NCI-H187 treated with DMSO at 0.1 percent for 48 hours (cell line): ENCODE measurements at regions not wholly inside any gene's neighbourhood (a gene's known extent, or its start where the extent isn't known, plus 50 kb on each side); places are given as distances from the start of the nearest gene placed in this dataset.
"Not testable (repeated sequence)": the region's sequence is repeated elsewhere in the genome, so short reads cannot be mapped to it uniquely, and the experiment has no call there.

Experiments used
- DNase-seq: peaks from one replicate; lab custom pipeline; 2025; lab: John Stamatoyannopoulos, UW

DNA sequence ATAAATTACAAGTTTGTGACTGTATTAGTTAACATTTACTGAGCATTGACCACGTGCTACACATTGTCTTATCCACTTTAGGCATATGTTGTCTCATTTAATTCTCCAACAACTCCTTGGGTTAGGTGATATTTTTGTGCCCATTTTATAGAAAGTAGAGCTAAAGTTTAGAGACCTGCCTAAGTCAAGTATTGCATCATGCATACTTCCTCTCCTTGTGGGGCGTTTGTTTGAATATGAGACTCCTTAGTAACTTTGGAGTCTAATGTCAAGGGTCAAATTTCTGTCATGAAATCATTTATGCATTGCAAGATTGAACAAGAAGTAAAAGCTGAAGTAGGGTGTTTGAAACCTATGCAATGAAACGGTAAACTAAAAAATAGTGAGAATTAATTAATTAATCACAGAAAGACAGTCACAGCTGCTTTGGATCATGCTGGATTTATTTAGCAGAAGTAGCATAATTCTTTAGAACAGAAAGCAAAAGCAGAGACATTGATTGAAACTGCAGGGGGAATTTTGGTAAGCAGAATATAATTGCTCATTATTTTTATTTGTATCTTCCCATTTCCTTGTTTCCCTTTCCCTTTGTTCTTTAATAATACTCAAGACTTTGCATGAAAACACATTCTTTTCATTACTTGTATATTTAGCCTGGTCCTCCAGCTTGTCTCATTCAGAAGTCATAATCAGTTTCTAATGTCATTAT, 1374.4 kb upstream of the GJE1 start:
- no peak for DNase-seq

DNA sequence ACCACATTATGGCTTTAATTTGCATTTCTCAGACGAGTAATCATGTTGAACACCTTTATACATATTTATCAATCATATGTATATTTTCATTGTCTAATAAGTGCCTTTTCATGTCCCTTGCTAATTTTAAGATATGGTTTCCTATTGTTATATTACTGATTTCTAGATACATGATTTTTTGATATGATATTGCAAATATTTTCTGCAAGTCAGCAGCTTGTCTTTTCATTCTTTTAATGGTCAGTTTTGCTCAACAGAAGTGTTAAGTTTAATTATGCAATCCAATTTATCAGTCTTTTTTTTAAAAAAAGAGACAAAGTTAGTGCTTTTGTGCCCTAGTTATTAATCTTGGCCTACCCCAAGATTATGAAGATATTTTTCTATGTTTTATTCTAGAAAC, 1377.8 kb upstream of the CITED2 start:
- DNase-seq: no peak

DNA sequence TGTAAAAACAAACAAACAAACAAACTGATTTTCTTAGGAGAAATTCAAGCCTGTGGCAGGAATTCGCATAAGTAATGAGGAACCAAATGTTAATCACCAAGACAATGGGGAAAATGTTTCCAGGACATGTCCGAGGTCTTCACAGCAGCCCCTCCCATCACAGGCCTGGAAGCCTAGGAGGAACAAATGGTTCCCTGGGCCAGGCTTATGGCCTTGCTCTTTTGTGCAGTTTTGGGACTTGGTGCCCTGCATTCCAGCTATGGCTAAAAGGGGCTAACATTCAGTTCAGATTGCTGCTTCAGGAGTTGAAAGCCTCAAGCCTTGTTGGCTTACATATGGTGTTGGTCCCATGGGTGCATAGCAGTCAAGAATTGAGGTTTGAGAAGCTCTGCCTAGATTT, 1372.7 kb upstream of the CITED2 start:
- DNase-seq: no peak

DNA sequence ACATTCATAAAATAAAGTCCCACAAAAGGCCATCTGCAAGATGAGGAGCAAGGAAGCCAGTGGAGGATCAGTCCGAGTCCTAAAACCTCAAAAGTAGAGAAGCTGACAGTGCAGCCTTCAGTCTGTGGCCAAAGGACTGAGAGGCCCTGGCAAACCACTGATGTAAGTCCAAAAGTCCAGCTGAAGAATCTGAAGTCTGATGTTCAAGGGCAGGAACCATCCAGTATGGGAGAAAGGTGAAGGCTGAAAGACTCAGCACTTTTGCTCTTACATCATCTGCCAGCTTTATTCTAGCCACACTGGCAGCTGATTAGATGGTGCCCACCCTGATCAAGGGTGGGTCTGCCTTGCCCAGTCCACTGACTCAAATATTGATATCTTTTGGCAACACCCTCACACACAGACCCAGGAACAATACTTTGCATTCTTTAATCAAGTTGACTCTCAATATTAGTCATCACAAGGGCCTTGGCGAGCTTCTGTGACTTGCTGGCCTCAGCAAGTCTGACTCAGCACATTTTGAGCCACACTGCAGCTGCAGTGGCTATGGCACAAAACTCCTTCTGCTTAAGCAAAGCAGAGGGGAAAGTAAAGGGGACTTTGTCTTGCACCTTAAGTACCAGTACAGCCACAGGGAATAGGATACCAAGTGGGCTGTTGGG, 1370.3 kb upstream of the CITED2 start:
- DNase-seq: no peak

DNA sequence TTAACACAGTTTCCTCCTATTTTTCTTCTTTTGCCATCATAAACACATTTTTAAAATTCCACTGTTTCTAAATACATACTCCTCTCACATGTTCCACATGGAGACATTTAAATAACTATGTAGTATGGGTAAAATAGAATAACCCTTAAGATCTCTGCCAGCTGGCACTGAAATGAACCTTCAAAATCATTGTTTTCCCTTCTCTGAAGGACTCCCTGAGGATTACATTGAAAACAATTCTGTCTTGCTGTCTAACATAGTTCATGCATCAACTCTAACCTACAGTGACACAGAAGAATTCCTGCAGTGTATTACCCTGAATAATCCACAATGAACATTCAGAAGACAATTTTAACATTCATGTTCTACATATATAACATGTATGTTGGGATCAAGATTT, 1361.8 kb upstream of the CITED2 start:
- DNase-seq: no peak

DNA sequence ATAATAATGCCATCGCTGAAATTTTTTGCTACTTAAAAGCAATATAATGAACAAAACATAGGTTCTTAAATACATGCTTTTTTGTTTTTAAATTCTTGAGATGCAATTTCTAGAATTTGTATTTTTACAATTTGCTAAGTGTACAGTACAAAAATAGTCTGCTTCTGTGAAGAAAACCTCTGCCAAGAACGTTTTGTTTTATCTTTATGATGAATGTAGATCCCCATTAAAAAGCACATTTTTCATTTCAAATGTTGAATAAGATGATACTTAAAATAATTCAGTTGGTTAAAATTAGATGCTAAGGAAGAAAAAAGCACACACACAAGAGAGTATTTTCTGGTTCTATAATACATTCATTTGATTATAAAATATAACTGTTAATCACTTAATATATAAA, 1358.5 kb upstream of the CITED2 start:
- no peak for DNase-seq

DNA sequence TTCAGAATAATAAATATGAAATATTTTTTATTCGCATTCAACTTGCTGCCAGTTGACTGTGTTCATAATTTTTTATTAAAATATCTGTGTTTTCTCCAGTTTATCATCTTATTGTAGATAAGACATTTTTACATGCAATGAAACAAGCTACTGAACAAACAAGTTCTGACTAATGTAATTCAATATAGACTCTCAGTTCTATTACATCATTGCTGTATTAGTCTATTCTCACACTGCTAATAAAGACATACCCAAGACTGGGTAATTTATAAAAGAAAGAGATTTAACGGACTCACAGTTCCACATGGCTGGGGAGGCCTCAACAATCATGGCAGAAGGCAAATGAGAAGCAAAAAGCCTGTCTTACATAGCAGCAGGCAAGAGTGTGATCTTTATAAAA, 1357.7 kb upstream of the CITED2 start:
- no peak for DNase-seq

GRCh38 chr6:140731741-140732140, 1357.3 kb upstream of the CITED2 start:
- no peak for DNase-seq

DNA sequence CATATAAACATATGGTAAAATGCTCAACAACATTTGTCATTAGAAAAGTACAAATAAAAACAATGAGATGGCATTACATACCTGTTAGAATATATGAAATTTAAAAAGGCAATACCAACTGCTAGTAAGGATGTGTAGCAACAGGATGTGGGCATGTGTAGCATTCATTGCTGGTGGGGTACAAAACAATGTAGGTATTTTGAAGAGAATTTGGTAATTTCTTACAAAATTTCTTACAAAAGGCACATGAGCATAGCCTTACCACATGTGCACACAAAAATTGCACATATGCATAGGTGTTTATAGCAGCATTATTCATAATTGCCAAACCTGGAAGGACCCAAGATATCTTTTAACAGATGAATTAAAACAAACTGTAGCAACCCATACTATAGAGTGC, 1355.1 kb upstream of the CITED2 start:
- DNase-seq: no peak

DNA sequence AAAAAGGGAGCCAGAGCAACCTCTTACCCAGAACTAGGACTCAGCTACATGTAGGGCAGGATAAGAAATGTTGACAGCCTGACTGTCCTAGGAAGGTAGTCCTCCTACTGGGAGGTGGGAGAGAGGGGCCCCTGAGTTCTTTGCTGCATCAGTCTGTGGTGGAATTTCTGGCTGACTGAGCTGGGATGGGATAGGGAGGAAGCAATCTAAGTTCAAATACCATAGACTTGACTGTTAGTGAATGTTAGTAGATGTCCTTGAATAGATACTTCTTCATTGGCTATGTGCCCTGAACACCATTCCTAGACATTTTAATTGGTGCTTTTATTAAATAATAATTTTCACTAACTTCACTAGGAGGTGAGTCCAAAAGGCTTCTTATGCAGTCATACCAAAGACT, 1343.6 kb upstream of the CITED2 start:
- DNase-seq: no peak

- no peak for DNase-seq
Measured at GRCh38 chr6:140713495-140713894, 1339.0 kb upstream of the CITED2 start.

DNA sequence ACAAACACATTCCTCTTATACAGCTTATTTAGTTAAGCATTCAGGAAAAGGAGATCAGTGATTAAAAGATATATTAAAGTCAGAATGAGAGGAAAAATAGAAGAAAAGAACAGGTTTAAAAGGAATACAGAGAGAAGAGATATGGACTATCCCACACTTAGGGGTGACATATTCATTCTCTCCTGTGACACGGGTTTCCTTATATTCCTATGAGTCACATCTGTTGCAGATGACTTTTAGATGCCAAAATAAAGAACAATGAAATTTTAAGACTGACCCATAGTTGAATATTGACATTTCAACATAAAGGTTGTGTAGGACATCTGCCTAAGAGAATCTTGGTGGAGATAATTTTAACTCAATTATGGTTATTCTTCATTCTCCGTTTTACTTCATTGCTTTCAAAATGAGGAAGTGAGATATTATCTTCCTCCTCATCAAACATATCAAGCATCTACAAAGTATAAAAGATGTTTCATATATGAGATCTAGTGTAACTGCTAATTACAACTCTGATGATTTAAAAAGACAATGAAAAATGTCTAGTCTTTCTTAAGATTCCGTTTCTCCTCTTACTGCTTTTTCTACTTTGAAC, 1336.7 kb upstream of the CITED2 start:
- no peak for DNase-seq

DNA sequence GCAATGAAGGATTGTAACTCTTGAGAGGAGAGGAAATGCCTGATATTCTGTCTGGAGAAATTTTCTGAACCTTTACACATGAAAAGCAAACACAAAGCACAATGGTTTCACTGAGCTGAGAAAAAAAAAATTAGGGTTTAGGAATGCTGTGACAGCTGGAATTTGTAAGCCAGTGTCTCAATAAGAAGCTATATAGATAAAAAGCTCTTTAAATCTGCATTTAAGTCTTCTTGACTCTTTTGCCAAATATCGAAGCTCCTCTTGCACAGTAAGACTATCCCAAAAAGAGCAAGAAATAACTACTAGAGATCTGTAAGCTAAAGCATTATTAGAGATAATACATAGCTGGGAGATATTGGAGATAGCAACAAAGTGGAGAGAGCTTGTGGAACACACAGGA, 1334.0 kb upstream of the CITED2 start:
- no peak for DNase-seq

- not testable (repeated sequence) for DNase-seq
Measured at GRCh38 chr6:140704008-140704407, 1329.6 kb upstream of the CITED2 start.

DNA sequence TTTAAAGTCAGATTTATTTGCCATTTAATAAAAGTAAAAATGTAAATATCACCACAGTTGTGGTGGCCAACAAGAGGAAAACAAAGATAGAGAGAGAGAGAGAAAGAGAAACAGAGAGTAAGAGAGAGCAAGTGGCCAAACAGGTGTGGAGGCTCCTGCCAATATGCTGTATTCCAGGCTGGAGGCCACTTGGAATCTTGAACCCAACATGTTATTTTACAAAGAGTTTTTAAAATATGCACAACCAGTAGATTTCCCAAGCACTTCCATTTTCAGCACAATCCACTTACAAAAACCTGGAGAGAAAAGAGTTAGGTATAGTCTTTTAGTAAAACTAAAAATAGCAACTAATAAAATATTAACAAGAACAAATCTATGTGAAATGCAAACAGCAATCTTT, 1323.1 kb upstream of the CITED2 start:
- DNase-seq: no peak

DNA sequence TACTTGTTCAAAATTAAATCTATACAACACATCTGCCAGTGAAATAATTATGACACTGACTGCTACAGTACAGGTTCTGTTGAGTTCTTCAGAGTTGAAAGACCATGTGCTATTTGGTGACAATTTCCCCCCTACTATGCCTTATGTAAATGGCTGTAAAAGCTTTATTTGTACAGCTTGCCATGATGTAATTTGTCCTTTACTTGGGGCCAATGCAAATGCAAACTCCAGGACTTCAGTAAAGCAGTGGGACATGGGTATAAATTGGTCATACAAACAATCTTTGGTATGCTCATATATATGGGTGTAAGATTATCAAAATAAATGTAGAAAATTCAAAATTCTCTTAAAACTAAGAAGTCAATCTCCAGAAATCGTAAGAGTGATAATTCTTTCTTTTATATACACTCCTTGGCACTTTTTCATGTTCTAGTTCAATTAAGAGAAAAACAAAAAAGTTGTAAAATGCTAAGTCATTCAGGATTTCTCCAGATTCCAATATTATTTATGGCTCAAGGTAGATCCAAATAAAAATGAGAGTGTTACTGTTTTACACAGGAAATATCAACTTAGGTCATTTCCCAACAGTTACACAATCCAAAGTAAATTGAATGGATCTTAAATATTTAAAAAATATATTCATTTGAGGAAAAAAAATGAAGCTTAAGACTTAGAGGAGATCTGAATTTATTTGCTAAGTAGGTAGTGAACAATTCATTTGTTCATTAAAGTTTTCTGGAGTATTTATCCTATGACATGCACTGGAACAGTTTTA, 1310.5 kb upstream of the CITED2 start:
- DNase-seq: no peak

- no peak for DNase-seq
Measured at GRCh38 chr6:140677781-140678528, 1303.5 kb upstream of the CITED2 start.

DNA sequence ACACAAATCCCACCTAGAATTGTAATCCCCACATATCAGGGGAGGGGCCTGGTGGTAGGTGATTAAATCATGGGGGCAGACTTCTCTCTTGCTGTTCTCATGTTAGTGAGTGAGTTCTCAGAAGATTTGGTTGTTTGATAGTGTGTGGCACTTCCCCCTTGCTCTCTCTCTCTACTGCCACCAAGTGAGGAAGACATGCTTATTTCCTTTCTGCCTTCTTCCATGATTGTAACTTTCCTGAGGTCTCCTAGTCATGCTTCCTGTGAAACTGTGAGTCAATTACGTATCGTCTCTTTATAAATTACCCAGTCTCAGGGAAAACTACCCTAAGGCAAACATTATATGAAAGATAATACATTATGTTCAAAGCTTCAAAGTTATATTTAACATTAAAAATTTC, 1297.5 kb upstream of the CITED2 start:
- no peak for DNase-seq

GRCh38 chr6:140670021-140670420, 1295.6 kb upstream of the CITED2 start:
- no peak for DNase-seq

GRCh38 chr6:140669321-140669720, 1294.9 kb upstream of the CITED2 start:
- no peak for DNase-seq

DNA sequence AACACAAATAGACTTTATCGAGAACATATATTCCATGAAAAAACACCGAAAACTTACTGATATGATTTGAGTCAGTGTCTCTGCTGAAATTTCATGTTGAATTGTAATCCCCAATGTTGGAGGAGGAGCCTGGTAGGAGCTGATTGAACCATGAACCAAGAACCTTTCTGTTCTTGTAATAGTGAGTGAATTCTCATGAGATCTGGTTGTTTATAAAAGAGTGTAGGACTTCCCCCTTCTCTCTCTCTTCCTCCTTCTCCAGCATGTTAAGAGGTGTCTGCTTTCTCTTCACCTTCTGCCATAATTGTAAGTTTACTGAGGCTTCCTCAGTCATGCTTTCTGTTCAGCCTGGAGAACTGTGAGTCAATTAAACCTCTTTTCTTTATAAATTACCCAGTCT, 1289.3 kb upstream of the CITED2 start:
- DNase-seq: no peak

DNA sequence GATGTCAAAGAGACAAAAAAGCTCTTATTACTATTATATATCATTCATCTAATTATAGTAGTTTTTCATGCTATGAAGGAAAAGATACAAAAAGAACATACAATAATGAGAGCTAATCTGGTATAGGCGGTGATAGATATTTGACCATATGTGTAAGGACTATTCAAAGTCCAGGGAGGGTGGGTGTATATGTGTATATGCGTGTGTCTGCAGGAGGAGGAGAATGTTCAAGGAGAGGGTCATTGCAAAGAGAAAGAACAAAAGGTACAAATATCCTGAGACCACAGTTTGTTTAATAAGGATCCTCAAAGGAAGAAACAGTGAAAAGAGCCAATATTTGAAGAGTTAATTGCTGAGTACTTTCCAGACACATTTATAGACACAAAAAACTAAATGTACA, 1288.6 kb upstream of the CITED2 start:
- DNase-seq: no peak
